Activated CD4-positive, CD25-positive, alpha-beta regulatory T cell (primary cell): ENCODE measurements at regions not wholly inside any gene's neighbourhood (a gene's known extent, or its start where the extent isn't known, plus 50 kb on each side); places are given as distances from the start of the nearest gene placed in this dataset.
"Not testable (repeated sequence)": the region's sequence is repeated elsewhere in the genome, so short reads cannot be mapped to it uniquely, and the experiment has no call there.

ENCODE experiments used
- DNase-seq, 4 experiments: peaks; one replicate each; lab custom pipeline; 2025; lab: John Stamatoyannopoulos, UW

DNA sequence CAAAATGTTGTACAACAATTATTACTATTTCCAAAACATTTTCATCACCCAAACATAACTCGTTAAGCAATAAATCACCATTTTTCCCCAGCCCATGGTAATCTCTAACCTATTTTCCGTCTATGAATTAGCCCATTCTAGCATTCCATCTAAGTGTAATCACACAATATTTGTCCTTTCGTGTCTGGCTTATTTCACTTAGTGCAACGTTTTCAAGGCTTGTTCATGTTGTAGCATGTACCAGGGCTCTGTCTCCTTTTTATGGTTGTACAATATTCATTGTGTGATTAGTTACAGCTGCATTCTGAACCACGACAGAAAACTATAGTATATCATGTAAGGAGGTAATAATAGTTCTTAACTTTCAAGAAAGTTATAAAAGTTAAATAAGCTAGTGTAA is 656.0 kb upstream of the HS3ST1 start:
- no peak for DNase-seq

DNA sequence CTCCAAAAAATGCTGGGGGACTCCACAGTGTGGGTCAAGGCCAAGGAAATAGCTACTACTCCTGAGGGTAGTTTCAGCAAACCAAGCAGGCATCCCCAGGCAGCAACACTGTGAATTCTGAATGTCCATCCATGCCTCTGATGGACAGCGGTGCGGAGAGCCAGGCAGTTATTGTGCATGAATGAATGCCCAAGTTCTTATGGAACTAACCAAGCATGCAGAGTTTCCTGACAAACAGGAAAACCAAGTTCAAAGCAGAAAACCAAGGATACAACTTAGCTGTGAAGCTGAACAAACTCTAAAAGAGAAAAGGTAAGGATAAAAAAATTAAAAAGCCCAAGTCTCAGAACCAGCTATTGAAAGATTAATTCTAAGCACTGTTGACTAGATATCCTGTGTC is 642.6 kb upstream of the HS3ST1 start:
- DNase-seq, result no peak

DNA sequence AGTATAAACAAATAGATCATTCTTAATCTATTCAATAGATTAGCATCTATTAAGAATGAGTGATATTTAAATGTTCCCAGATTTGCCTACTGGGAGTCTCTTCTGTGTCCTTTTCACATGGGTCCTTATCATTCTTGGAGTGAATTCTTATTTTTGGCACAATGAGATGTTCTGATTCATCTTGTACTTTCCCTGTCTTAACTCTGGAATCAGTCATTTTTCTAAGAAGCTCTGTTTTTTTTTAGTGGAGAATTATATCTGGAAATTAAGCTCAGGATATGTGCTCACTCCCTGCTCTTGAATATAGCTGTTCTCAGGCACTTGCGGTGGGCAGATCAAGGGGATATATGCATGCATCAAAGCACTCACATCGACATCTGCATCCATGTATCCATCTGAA is 625.3 kb upstream of the HS3ST1 start:
- no peak for DNase-seq

DNA sequence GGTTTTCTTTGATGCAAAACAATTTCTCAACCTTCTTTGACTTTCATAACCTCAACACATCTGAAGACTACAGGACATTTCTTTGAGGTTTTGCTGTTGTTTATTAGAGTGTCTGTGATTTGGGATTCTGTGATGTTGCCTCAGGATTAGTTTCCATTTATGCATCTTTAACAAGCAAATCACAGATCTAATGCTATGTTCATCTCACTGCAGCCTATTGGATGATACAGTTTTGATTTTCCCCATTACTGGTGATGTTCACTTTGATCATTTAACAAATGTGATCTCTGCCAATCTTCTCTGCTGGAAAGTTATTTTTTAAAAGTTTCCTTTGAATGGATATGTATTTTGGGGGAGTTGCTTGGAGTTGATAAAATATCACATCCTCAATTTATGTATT is 624.9 kb upstream of the HS3ST1 start:
- DNase-seq, result no peak

DNA sequence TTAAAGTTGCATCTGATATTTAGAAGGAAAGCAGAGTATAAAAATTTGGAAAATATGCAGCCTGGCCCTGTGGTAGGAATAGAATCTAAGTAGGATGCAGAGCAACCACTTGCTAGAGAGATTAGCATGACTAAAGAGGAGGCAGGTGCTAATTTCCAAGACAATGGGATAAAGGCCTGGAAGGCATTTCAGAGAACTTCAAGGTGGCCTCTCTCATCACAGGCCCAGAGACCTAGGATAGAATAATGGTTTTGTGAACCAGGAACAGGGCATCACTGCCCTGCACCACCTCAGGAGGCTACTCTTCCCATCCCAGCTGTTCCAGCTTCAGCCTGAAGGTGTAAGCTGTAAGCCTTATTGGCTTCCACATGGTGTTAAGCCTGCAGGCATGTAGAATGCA is 621.7 kb upstream of the HS3ST1 start:
- DNase-seq, result no peak

DNA sequence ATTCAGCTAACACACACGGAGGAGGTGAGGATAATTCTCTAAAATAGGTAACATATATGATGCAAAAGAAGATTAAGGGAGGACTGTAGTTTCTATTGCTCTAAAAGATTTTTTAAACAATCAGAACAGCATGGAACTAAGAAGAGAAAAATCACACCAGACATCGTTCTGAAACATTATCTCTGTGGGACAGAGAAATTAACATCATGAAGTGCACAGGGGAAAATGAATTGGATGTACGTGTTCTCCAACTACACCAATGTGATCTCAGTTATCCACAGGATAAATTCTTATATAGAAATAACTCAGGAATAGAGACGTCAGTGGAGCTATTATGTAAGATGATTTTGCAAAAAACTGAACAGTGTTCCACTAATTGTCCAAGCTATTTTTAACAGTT is 614.1 kb upstream of the HS3ST1 start:
- DNase-seq, result no peak

DNA sequence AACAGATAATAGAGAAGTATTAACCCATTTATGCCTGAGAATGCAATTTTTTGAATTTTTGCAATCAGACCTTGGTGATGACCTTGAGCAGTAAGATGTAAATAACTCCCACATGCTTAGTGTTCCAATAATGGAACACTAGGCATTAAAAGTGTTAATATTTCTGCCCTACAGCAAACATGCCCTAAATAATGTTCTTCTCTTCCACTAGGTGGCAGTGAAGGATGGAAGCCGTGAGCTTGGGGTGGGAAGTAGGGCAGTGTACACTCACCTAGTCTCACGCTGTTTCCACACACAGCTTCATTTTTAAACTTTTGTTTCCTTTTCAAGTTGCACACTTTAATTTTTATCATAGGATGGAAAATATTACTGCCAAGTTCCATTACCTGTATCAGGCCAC is 613.1 kb upstream of the HS3ST1 start:
- no peak for DNase-seq

DNA sequence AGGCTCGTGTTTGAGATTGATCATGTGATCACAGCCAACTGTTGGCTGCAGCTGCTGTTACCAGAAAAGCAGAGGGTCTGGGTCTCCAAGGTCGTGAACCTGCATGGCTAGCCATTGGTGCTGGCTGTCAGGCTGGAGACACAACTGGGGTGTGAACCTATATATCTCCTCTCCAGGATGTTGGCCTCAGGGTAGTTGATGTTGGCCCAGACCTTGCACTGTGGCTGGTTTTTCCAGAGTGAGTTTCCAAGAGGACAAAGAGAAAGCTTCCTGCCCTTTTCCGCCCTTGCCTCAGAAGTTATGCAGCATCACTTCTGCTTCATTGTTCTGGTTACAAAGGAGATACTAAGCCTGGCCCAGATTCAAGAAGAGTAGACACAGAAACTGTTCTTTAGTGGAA is 607.8 kb upstream of the HS3ST1 start:
- no peak for DNase-seq

DNA sequence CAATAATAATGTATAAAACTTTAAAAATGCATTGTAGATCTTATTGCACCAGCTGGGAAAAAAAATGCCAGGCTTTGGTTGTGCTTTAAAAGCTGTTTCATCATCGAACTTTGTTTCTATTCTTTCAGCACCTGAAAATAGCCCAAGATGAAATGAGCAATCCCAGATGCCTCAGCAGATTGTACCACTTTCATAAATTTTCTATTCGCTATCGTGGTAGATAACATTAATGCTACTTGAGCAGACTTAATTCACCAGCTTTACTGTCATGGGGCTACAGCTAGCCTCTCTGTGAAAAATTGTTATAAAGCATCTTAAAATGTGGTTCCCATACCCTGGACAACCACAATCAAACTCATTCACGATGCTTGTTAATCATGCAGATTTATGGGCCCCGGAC is 599.6 kb upstream of the HS3ST1 start:
- DNase-seq, result no peak

DNA sequence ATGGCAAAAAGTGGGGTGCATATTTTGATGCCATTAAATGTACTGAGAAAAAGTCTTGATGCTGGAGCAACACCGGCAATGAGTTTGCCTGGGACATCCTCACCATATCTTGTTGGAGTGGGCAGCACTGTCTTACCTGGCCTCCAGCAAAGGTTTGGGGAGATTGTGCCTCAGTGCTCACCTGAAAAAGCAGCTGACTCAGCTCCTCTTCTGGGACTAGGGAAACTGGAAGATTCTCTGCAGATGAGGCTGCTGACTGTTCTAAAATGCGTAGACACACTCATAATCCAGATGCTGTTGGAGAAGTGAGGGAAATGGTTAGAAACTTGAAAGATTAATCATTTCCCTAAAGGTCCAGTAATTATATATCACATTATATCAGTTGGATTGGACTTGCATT is 593.7 kb upstream of the HS3ST1 start:
- DNase-seq, result no peak

DNA sequence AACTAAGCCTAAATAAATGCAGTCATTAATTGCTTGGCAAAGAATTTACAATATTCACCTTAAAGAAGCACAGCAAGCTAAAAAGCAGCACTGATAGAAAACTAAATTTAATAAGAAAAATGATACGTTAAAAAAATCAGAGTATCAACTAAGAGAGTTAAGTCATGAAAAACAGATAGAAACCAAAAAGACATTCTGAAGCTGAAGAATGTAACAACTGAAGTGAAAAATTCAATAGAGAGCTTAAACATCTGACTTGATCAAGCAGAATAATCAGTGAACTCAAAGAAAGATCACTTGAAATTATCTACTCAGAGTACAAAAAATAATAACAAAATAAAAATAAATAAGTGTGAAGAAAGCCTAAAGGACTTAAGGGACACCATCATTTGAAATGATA is 588.0 kb upstream of the HS3ST1 start:
- DNase-seq, result no peak

DNA sequence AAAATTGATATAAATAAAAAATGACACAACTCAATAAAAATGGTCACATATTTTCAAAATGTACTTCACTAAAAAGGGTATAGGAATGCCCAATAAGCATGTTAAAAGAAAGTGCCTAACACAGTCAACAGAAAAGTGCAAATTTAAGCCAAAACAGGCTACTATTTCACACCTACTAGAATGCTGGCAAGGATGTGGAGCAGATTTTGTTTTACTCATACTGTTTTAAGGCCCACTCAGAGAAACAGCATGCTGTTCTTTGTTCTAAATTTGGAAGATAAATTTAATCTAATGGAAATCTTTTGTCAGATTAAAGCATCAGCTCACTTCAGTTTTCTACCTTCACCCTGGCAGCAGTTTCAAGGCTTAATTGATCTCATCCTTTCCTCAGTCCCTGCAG is 576.8 kb upstream of the HS3ST1 start:
- no peak for DNase-seq

DNA sequence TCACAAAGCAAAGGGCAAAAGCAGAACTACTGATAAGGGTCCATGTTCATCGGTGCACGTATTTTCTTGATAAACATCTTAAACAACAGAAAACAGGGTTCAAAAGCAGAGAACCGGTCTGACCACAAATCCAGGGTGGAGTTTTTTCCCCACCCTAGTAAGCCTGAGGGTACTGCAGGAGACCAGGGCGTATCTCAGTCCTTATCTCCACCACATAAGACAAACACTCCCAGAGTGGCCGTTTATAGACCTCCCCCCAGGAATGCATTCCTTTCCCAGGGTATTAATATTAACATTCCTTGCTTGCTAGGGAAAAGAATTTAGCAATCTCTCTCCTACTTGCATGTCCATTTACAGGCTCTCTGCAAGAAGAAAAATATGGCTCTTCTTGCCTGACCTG is 567.9 kb upstream of the HS3ST1 start:
- not testable (repeated sequence) for DNase-seq

DNA sequence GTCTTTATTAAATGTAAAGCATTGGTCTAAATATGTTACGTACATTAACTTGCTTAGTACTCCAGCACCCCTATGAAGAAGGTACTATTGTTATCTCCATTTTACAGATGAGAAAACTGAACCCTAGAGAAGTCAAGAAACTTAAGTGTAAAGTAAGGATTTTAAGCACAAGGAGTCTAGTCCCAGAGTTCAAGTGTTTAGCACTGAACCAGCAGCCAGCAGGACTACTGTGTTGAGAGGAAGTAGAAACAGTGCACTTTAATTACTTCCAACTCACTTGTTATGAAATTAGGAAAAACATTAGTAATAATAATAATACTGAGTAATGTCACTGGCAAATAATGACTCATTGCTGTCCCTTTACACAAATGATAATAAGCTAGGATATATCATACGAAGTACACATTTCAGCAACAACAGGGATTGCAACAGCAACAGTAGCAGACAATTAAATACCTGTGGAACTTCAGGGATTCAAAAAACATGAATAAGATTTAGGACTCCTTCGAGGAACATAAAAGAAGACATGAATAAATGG is 548.1 kb upstream of the HS3ST1 start:
- no peak for DNase-seq

DNA sequence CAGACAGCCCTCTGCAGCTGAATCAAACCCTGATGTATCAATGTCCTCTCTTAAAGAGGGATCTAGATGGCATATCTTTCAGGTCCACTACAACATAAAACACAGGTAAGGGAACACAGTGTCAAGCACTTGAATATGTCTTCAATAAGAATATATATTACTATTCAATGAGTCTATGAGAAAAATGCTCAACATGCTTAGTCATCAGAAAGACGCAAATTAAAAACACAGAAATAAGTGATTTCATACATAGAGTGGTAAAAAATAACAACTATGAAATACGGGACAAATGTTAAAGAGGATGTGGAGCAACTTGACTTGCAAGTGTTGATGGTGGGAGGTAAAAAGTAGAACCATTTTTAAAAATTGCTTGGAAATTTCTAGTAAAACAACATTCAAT is 544.6 kb upstream of the HS3ST1 start:
- DNase-seq, result no peak

DNA sequence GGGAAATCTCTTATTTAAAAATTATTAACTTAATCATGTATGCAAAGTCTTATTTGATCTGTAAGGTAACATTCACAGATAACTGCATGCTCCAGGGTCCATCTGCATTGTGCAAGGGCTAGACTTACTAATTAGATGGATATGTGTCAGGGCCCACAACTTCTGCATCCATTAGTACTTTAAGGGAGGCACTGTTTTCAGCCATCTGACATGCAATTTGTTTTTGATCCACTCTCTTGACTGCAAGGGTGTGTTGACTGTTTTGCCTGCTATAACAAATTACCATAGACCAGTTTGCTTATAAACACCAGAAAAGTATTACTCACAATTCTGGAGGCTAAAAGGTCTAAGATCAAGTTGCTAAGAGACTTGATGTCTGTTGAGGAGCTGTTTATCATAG is 542.1 kb upstream of the HS3ST1 start:
- DNase-seq, result no peak

DNA sequence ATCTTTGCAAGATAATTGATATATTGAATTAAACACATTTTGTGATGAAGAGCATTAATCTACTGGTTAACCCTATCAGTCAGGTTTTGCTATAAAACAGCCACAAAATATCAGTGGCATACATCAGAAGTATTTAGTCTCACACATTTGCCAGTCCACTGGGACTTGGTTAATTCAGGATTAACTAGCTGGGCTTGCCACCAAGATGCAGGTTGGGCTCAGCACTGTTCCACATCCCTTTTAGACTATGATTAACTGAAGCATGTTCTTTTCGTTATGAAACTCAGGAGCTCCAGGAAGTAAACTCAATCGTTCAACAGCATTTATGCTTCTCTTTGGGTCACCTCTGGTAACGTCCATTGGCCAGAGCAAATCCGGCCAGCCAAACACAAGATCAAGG is 538.1 kb upstream of the HS3ST1 start:
- no peak for DNase-seq

DNA sequence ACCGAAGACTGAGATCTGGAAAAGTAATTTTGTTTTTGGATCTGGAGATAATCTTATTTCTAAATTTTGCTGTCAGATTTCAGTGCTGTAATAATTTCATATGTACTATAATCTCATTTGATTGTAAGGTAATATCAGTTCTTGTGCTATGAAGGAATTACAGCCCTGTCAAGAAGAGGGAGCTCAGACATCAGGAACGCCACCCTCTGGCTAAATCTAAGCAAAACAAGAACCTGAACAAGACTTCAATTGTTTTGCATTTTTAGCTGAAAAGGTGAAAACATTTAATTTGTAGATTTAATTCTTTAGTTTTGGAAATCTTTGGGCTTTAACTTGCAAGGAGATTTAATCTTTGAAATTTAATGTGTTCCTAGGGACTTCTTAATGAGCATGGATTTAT is 525.4 kb upstream of the HS3ST1 start:
- no peak for DNase-seq

DNA sequence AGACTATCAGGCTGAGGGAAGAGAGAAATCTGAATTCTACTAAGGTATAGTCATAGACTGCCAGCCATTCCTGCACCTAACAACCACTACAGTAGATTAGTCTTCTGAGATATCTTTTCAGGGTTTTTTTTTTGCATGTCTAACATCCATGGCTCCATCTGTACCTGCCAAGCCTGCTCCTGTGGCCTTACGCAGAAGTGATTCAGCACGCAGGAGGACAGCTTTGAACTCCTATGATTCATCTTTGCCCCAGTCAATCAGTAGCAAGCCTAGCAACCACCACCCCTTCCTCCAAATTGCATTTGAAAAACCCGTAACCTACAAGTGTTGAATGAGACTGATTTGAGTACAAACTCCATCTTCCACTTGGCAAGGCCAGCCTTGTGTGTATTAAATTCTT is 520.7 kb upstream of the HS3ST1 start:
- no peak for DNase-seq

DNA sequence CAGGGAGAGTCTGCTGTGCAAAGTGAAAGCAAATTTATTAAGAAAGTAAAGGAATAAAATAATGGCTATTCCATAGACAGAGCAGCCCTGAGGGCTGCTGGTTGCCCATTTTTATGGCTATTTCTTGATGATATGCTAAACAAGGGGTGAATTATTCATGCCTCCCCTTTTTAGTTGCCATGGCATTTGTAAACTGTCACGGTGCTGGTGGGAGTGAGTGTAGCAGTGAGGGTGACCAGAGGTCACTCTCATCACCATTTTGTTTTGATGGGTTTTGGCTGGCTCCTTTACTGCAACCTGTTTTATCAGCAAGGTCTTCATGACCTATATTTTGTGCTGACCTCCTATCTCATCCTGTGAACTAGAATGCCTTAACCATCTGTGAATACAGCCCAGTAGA is 518.9 kb upstream of the HS3ST1 start:
- DNase-seq, result not testable (repeated sequence)

DNA sequence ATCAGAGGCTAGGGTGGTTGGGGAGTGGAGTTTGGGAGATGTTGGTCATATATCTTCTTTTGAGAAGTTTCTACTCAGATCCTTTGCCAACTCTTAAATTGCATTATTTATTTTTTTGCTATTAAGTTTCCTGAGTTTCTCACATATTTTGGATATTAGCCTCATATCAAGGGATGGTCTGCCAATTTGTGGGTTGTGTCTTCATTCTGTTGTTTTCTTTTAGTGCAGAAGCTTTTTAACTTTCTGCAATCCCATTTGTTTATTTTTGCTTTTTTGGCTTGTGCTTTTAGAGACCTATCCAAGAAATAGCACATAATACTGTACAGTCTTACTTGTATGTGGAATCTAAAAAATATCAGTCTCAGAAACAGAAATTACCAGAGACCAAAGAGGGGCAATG is 509.2 kb upstream of the HS3ST1 start:
- no peak for DNase-seq

DNA sequence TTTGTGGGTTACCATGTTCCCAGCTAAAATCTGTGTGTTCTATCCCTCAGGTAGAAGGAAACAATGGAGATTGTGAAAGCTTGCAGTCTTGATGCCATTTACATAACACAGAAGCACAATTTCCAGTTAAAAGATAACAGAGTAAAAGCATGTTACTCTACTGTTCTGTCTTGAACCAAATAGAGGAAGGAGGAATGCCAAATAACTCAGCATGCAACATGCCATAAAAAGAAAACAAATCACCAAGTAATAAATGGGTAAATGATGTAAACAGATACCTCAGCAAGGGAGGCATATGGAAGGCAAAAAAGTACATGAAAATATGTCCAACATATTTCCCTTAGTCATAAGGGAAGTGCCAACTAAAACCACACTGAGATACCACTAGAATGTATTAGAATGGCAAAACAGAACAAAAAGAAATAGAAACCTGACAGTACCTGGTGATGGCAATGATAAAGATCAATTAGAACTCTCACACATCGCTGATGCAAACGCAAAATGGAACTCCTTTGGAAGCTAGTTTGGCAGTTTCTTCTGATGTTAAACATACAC is 502.6 kb upstream of the HS3ST1 start:
- DNase-seq, result no peak

DNA sequence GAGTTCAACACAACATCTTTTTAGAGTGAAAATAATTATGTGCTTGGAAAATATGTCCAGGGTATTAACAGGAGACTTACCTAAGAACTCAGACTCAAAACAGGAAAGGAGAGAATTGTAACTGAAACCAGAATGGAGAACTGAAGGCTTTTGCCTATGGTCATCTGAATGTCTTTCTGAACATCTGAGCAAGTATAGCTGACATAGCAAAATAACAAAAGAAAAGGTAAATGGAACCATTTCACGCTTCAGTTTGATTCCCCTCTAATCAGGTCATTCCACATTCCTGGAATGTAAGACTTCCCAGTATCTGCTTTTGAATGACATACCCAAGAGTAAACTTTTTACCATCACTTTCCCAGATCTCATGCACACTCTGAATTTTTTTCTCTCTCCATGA is 500.4 kb upstream of the HS3ST1 start:
- no peak for DNase-seq

DNA sequence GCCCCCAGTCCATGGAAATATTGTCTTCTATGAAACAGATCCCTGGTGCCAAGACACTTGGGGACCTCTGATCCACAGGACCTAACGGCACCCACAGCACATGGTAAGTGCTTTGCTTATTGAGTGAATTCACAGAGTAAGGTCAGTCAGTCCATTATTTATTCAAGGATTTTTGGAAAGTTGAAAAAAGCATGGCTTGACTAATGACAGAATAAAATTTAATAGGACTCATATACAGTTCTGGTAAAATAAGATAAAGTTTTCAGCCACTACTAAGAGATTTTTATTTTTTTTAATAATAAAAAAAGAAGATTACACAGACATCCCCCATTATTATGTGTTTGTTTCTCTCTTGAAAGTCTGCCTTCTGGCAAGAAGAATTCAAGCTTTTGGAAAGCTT is 490.6 kb upstream of the HS3ST1 start:
- no peak for DNase-seq

DNA sequence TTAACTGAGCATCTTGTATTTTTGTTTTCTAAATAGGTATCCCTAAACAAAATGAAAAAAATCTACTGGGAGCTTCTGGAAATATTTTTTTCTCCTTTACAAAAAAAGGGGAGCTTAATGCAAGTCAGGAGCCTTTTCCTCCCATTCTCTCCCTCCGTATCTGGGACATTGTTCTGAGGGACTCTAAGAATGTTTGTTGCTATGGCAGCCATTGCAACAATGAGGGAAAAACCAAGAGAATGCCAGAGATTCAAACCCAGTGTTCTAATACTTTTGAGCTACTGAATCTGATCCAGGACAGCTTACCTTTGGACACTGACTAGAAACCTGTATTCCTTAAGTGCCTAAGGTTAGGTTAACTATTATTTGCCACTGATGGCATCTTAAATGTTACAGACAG is 485.7 kb upstream of the HS3ST1 start:
- DNase-seq, result no peak
